Neuronal stem cell (in vitro differentiated cells): ENCODE measurements at regions not wholly inside any gene's neighbourhood (a gene's known extent, or its start where the extent isn't known, plus 50 kb on each side); places are given as distances from the start of the nearest gene placed in this dataset.

ENCODE experiments used
- DNase-seq: peaks from one replicate; pipeline ENCODE4 v3.0.0-alpha.2; 2013; ENCODE audit warnings: low spot score
- H2AFZ ChIP-seq: one replicate; pipeline ENCODE4 v1.6.1; 2013; ENCODE audit warnings: mild to moderate bottlenecking, low read length, inconsistent platforms
- H2AK5ac ChIP-seq: 2 replicates; pipeline ENCODE4 v1.6.1; 2013; ENCODE audit warnings: low read depth, mild to moderate bottlenecking, inconsistent platforms, low read length, moderate library complexity, mixed read lengths
- H2BK120ac ChIP-seq: 2 replicates; pipeline ENCODE4 v1.6.1; 2013; ENCODE audit warnings: low read depth, mild to moderate bottlenecking, inconsistent platforms, low read length, moderate library complexity, mixed read lengths
- H2BK12ac ChIP-seq: one replicate; pipeline ENCODE4 v1.6.1; 2013; ENCODE audit warnings: low read length, inconsistent platforms
- H2BK15ac ChIP-seq: 2 replicates; pipeline ENCODE4 v1.6.1; 2013; ENCODE audit warnings: mild to moderate bottlenecking, low read length, inconsistent platforms, mixed read lengths
- H2BK5ac ChIP-seq: one replicate; pipeline ENCODE4 v1.6.1; 2013; ENCODE audit warnings: inconsistent platforms, mild to moderate bottlenecking, low read length, moderate library complexity
- H3K14ac ChIP-seq: one replicate; pipeline ENCODE4 v1.6.1; 2013; ENCODE audit warnings: low read length, inconsistent platforms
- H3K18ac ChIP-seq: 2 replicates; pipeline ENCODE4 v1.6.1; 2013; ENCODE audit warnings: low read length, inconsistent platforms
- H3K23ac ChIP-seq: 2 replicates; pipeline ENCODE4 v1.6.1; 2013; ENCODE audit warnings: low read depth, mild to moderate bottlenecking, mixed read lengths, low read length, inconsistent platforms; ENCODE audit not compliant: poor library complexity
- H3K27ac ChIP-seq: replicated peaks from 3 replicates; pipeline ENCODE4 v1.5.1; 2013; ENCODE audit warnings: low read length, inconsistent platforms
- H3K27me3 ChIP-seq, 3 experiments: 2 replicates each; pipeline ENCODE4 v1.6.1; 2013; ENCODE audit warnings: low read length in 3 of 3, mild to moderate bottlenecking in 2 of 3, inconsistent platforms in 1 of 3, low read depth in 1 of 3, mixed read lengths in 1 of 3, moderate library complexity in 1 of 3; ENCODE audit not compliant: control insufficient read depth in 3 of 3, insufficient read depth in 3 of 3
- H3K36me3 ChIP-seq, 2 donors: replicated peaks in 1 of 2; 2 replicates each; pipeline ENCODE4 v1.6.1; 2013; ENCODE audit warnings: low read length in 2 of 2; ENCODE audit not compliant: control insufficient read depth in 2 of 2, insufficient read depth in 2 of 2
- H3K4ac ChIP-seq: 2 replicates; pipeline ENCODE4 v1.6.1; 2013; ENCODE audit warnings: inconsistent platforms, mild to moderate bottlenecking, low read length, moderate library complexity
- H3K4me1 ChIP-seq, 2 donors: 1 replicate in 1 of 2; 2 replicates in 1 of 2; pipeline ENCODE4 v1.6.1; 2013; ENCODE audit warnings: low read length in 2 of 2, low read depth in 1 of 2; ENCODE audit not compliant: control insufficient read depth in 2 of 2, insufficient read depth in 1 of 2
- H3K4me2 ChIP-seq: one replicate; pipeline ENCODE4 v1.6.1; 2013; ENCODE audit warnings: mild to moderate bottlenecking, low read length, inconsistent platforms; ENCODE audit not compliant: insufficient read depth, poor library complexity, severe bottlenecking
- H3K4me3 ChIP-seq, 2 donors: 2 replicates each; pipeline ENCODE4 v1.5.1; 2013; ENCODE audit warnings: low read length in 2 of 2, mild to moderate bottlenecking in 2 of 2, inconsistent platforms in 1 of 2, moderate library complexity in 1 of 2
- H3K79me1 ChIP-seq: one replicate; pipeline ENCODE4 v1.6.1; 2013; ENCODE audit warnings: low read depth, mild to moderate bottlenecking, inconsistent platforms, low read length, moderate library complexity
- H3K9ac ChIP-seq: one replicate; pipeline ENCODE4 v1.6.1; 2013; ENCODE audit warnings: mild to moderate bottlenecking, low read depth, low read length, inconsistent platforms; ENCODE audit not compliant: poor library complexity
- H3K9me3 ChIP-seq, 2 donors: replicated peaks in 1 of 2; 2 replicates each; pipeline versions ENCODE3 to v1.6.1; 2013; ENCODE audit warnings: low read length in 2 of 2, mild to moderate bottlenecking in 2 of 2, inconsistent platforms in 1 of 2, low read depth in 1 of 2, mixed read lengths in 1 of 2, moderate library complexity in 1 of 2; ENCODE audit not compliant: control insufficient read depth in 2 of 2, insufficient read depth in 1 of 2
- H4K8ac ChIP-seq: one replicate; pipeline ENCODE4 v1.6.1; 2013; ENCODE audit warnings: low read depth, mild to moderate bottlenecking, inconsistent platforms, low read length, moderate library complexity
- H4K91ac ChIP-seq: one replicate; pipeline ENCODE4 v1.6.1; 2013; ENCODE audit warnings: low read length, low read depth, mild to moderate bottlenecking, inconsistent platforms; ENCODE audit not compliant: poor library complexity
- WGBS, 2 donors: extraction: QIAGEN DNeasy Blood & Tissue Kit; methylation state at CpG; one replicate each; pipeline ENCODE4 v1.1.7; 2013; ENCODE audit warnings: missing lambda C conversion rate in 2 of 2, mixed read lengths in 1 of 2; ENCODE audit not compliant: insufficient read length in 2 of 2, insufficient replicate concordance in 1 of 2; ENCODE audit errors: extremely low coverage in 2 of 2; 5-methylcytosine and 5-hydroxymethylcytosine counted together

DNA sequence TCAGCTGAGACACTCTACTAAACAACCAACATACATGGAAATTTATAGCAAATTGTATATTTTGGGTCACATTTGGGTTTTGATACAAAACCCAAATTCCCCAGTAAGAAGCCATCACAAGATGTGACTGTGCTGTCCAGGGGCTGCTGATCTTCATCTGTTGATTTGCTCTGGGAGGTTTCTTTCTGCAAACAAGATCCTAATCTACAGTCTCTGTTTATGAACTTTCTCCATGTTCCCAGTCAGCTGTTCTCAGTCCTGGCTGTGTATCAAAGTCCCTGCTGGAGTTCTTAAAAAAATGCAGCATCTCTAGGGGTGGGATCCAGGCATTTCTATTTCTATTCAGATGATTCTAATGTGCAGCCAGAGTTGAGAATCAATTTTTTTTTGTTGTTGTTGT is 85.1 kb downstream of the ATP23 start:
- Histone ChIP-seq H2AK5ac (no peak overlapping the region), H3K27me3 (no peaks in the 10 kb centered on the region), H2BK5ac (no peak overlapping the region), H3K36me3 (no peaks in the 10 kb centered on the region), H4K91ac (no peak overlapping the region), H3K18ac (no peak overlapping the region), H3K27ac (no peak overlapping the region), H2BK120ac (no peak overlapping the region), H3K4ac (no peak overlapping the region), H3K79me1 (no peaks in the 10 kb centered on the region), H3K9ac (no peak overlapping the region), H2AFZ (no peak overlapping the region), H3K4me2 (no peak overlapping the region), H2BK12ac (no peak overlapping the region), H3K14ac (no peak overlapping the region), H4K8ac (no peak overlapping the region), H2BK15ac (no peak overlapping the region), H3K4me1 (no peaks in the 10 kb centered on the region), H3K23ac (no peak overlapping the region), H3K9me3 (no peaks in the 10 kb centered on the region), H3K4me3 (no peak overlapping the region)
- DNase-seq, result no peak

DNA sequence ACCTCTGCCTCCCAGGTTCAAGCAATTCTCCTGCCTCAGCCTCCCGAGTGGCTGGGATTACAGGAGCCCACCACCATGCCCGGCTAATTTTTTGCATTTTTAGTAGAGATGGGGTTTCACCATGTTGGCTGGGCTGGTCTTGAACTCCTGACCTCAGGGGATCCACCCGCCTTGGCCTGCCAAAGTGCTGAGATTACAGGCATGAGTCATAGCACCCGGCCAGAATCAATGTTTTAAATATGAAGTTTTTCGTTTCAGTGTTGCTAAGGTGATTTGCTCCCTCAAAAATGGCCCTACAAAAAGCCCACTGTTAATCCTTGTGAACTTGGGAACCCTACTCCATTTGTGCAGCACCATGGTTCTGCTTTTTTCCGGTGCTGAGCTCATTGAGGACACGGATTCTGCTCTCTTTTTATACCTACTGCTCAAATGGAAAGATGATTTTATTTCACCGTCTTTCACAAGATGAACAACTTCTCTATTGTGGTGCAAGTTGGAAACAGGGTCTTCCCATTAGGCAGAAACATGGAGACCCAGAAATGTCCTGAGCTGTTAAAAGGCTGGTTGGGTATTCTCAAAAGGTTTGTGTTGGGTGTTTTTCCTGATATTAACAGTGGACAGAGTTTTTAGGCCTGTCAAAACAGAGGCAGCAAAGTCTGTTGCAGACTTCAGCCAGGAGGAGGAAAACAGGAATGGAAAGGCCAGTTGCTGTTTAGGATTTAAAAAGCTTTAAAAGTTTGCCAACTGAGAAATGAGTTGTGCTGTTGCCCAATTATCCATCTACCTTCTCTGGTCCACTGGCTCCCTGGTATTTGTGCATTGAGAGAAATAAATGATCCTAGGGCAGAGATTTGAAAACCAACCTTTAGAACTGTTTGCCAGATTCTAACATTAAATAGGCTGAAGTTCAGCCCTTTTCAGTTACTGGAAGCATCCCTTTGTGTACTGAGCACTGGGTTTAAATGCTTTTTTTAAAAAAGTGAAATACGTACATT is 85.8 kb downstream of the ATP23 start:
- Histone ChIP-seq H2BK15ac (no peak overlapping the region), H2AFZ (no peak overlapping the region), H3K27ac (no peak overlapping the region), H3K18ac (no peak overlapping the region), H2BK12ac (no peak overlapping the region), H3K9me3 (no peaks in the 10 kb centered on the region), H2BK120ac (no peak overlapping the region), H4K8ac (no peak overlapping the region), H3K4ac (no peak overlapping the region), H3K4me2 (no peak overlapping the region), H2BK5ac (no peak overlapping the region), H3K4me3 (no peak overlapping the region), H3K36me3 (no peaks in the 10 kb centered on the region), H2AK5ac (no peak overlapping the region), H3K27me3 (no peaks in the 10 kb centered on the region), H3K79me1 (no peaks in the 10 kb centered on the region), H4K91ac (no peak overlapping the region), H3K9ac (no peak overlapping the region), H3K23ac (no peak overlapping the region), H3K14ac (no peak overlapping the region), H3K4me1 (no peaks in the 10 kb centered on the region)
- DNase-seq, result no peak
- no CpG with 5 or more reads among the region's 9 CpGs for WGBS, 2 donors

DNA sequence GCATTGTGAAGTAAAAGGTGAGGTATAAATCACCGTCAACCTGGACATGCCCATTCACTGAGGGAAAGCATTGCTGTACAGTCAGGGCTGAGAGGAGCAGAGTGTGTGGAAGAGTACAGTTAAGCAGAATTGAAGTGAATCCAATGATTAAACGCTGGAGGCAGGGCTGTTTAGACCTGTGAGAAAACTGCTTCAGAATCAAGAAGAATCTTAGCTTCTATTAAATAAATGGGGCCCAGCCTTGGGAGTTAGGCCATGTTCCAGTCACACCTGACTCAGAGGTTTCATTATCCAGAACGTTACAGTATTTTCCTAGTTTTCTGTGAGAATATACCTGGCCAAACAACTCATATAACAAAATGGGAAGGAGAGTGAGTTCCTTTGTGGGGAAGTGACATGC is 86.9 kb downstream of the ATP23 start:
- H3K27ac ChIP-seq, result no peak overlapping the region
- no peak overlapping the region for H3K18ac ChIP-seq
- H2BK5ac ChIP-seq, result no peak overlapping the region
- H3K9ac ChIP-seq, result no peak overlapping the region
- H3K14ac ChIP-seq, result no peak overlapping the region
- no peak overlapping the region for H3K4me2 ChIP-seq
- WGBS, 2 donors, result no CpG with 5 or more reads among the region's 3 CpGs
- no peak overlapping the region for H2BK15ac ChIP-seq
- no peak overlapping the region for H4K8ac ChIP-seq
- no peaks in the 10 kb centered on the region for H3K79me1 ChIP-seq
- no peak overlapping the region for H2AFZ ChIP-seq
- H3K23ac ChIP-seq, result no peak overlapping the region
- H3K4ac ChIP-seq, result no peak overlapping the region
- no peaks in the 10 kb centered on the region for H3K9me3 ChIP-seq
- no peaks in the 10 kb centered on the region for H3K4me1 ChIP-seq
- no peak overlapping the region for H2AK5ac ChIP-seq
- H3K36me3 ChIP-seq, result no peaks in the 10 kb centered on the region
- H2BK120ac ChIP-seq, result no peak overlapping the region
- H3K4me3 ChIP-seq, result no peak overlapping the region
- DNase-seq, result no peak
- H4K91ac ChIP-seq, result no peak overlapping the region
- no peak overlapping the region for H2BK12ac ChIP-seq
- no peaks in the 10 kb centered on the region for H3K27me3 ChIP-seq

DNA sequence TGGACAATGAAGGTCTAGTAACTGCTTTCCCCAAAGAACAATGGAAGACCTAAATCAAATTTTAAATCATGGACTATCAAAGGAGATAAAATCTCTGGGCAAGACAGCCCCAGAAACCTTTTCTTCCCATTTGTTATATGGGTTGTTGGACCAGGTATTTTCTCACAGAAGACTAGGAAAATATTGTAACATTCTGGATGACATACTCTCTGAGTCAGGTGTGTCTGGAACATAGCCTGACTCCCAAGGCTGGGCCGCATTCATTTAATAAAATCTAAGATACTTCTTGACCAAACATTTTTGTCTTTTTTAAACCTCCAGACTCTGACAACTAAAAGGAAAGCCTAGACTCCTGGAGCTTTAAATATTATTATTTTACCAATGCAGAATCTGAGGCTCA is 87.9 kb downstream of the ATP23 start:
- Histone ChIP-seq H3K9ac (no peak overlapping the region), H2BK12ac (no peak overlapping the region)
- no CpG with 5 or more reads among the region's 1 CpG for WGBS, 2 donors

More for the DNA sequence above, 87.9 kb downstream of the ATP23 start:
- Histone ChIP-seq H3K27me3 (no peaks in the 10 kb centered on the region), H2BK120ac (no peak overlapping the region), H3K36me3 (no peaks in the 10 kb centered on the region), H2AK5ac (no peak overlapping the region), H2BK15ac (no peak overlapping the region), H2BK5ac (no peak overlapping the region), H3K4me1 (no peaks in the 10 kb centered on the region), H4K8ac (no peak overlapping the region), H3K23ac (no peak overlapping the region), H3K4me3 (no peak overlapping the region), H4K91ac (no peak overlapping the region), H2AFZ (no peak overlapping the region), H3K18ac (no peak overlapping the region), H3K27ac (no peak overlapping the region), H3K9me3 (no peaks in the 10 kb centered on the region), H3K14ac (no peak overlapping the region), H3K4ac (no peak overlapping the region), H3K79me1 (no peaks in the 10 kb centered on the region), H3K4me2 (no peak overlapping the region)
- DNase-seq, result no peak
